HG03520 (cell line): ENCODE measurements at regions not wholly inside any gene's neighbourhood (a gene's known extent, or its start where the extent isn't known, plus 50 kb on each side); places are given as distances from the start of the nearest gene placed in this dataset.

Experiments used
- ATAC-seq: cut with Tn5 transposase; IDR thresholded peaks from one replicate; pipeline ENCODE4 v1.9.1; 2021; ENCODE audit warnings: mild to moderate bottlenecking, moderate library complexity; ENCODE audit not compliant: unreplicated experiment

GRCh38 chr10:10294184-10294880 is 723.3 kb upstream of the CELF2 start:
- ATAC-seq, result no peak

DNA sequence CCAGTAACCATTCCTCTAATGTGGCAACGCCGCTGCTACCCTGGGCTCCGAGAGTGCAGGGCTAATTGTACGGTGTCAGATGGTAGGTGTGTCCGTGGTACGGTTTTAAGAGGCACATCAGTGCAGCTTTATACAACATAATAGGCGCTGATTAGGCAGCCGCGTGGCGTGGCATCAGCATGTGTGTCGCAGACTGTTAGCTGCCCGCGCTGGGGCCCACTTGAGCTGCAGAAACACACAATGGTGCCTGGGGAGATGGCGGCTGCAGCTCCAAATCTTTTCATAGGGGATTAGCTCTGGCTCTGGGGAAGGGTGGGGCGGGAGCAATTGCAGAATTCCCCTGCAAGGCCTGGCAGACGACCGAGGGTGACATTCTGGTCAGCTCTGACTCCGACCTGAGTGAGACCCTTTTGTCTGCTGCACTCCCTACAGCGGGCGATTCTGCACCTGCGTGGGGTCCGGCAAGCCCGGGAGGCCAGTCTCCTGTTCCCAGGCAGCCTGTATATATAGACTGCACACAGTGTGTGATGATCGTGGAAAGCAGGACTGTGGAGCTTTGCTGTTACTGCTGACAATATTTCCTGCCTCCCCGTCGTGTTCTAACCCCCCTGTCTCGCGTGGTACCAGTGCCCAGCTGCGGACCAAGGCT is 722.7 kb upstream of the CELF2 start:
- ATAC-seq, result no peak

DNA sequence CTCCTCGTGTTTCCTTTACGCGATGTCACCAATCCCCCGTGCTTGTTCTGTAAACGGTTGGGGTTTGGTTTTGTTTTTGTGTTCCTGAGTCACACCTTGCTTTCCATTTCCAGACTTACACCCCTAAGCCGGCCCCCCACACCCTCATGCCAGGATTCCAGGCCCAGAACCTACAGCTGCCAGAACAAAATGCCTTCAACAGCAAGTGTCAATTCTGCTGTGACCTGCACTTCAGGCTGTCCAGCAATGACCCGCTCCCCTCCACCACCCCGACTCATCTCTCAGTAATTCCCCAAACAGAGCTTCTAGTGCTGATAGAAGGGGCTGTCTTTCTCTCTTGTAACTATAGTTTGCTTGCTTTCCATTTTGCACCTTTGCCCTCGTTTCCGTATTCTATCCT is 722.1 kb upstream of the CELF2 start:
- no peak for ATAC-seq

DNA sequence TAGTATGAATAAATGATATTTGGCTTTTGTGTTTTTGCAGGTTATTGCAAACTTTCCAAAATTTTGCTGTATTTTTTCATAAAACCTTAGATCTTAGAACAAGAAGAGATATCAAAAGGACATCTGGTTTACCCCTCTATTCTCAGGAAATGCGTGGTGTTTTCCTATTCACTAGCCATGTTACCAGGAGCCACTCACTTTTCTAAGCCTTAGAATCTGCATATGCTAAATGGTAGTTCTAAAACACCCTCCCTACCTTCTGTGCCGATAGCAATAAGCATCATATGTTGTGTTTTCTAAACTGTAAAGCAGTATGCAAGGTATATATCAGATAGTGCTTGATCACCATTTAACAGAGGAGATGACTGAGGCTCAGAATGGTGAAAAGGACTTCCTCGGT is 715.0 kb upstream of the CELF2 start:
- no peak for ATAC-seq

GRCh38 chr10:10307036-10307435 is 710.6 kb upstream of the CELF2 start:
- no peak for ATAC-seq

DNA sequence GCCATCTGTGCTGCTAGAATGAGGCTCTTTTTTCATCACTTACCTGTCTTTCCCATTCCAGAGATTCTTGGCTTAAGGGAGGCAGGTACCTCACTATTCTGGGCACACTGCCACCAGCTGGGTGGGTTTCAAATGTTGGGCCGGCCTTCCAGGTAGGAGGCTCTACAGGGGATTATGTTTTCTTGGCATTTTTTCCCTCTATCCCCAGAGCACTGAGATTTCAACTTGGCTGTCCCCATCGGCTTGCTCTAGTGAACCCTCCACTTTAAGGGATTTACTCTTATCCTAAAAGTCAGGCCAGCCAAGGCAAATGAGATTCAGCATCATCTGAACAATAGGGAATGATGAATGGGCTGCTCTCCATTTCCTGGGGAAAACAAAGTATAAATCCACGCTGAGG is 710.1 kb upstream of the CELF2 start:
- no peak for ATAC-seq

DNA sequence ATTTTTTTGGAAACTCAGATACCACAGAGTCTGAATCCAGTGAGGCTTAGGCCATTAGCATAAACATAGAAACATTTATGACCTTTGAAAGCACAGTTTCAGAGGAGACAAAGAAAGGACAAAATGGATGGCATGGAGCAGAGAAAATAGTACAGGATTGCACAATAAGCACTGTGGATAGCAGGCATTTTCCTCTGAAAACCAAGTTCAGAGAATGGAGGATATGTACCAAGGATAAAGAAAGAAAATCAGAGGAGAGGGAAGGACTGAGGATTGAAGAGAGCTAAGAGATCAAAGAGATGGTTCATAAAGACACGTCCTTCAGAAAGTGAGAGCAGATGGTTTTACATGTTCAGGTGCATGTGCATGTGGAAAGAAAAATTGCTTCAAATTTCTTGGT is 707.2 kb upstream of the CELF2 start:
- no peak for ATAC-seq

DNA sequence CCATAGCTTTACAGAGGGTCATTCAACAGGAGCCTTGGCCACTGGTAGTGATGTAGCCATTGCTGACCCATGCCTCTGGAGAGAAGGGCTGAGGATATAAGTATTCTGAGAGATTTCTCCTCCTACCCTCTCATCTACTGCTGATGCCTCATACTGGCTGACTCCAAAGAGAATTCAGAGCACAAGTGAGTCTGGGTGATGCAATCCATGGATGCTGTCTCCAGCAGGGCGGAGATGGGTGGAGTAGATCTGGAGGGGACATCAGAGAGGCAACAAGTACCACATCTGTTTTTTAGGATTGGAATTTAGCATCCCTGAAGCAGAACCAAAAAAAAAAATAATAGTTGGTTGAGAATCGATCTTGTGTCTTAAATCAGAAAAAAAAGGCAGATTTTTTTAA is 705.7 kb upstream of the CELF2 start:
- no peak for ATAC-seq

- ATAC-seq, result no peak
These were observed 704.4 kb upstream of the CELF2 start for GRCh38 chr10:10313149-10313835.

GRCh38 chr10:10314626-10315025 is 703.0 kb upstream of the CELF2 start:
- ATAC-seq, result no peak

GRCh38 chr10:10315989-10316388 is 701.7 kb upstream of the CELF2 start:
- no peak for ATAC-seq

- no peak for ATAC-seq
These were observed 700.5 kb upstream of the CELF2 start for GRCh38 chr10:10317151-10317550.

DNA sequence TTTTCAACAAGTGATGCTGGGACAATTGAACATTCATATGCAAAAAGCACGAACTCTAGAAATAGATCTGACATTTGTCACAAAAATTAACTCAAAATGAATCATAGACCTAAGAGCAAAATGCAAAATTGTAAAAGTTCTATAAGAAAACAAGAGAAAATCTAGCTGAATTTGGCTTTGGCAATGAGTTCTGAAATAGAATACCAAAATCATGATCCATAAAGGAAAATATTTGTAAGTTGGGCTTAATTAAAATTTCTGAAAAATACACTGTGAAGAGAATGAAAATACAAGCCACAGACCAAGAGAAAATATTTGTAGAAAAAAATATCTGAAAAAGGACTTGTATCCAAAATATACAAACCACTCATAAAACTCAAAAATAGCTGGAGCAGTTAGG is 698.8 kb upstream of the CELF2 start:
- no peak for ATAC-seq

- ATAC-seq, result no peak
These were observed 696.7 kb upstream of the CELF2 start for GRCh38 chr10:10320956-10321355.

- no peak for ATAC-seq
These were observed 691.6 kb upstream of the CELF2 start for GRCh38 chr10:10326116-10326515.

GRCh38 chr10:10327934-10328333 is 689.7 kb upstream of the CELF2 start:
- ATAC-seq, result no peak

- no peak for ATAC-seq
These were observed 687.3 kb upstream of the CELF2 start for GRCh38 chr10:10330418-10330817.

DNA sequence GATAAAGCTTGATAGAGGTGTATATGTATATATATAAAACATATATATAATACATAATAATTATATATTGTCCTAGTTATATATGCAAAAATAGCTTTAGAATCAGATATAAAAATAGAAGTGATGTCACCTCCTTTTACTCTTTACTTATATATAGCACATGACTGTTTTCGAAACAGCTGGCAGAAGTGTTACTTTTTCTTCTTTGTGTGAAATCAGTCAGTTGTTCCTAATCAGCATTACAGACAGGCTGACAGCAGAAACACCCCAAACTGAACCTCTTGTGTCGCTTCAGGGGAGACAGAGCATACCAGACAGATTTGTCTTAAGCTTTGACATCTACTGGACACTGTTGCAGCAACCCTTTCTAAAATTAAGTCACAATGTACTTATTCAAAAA is 684.9 kb upstream of the CELF2 start:
- ATAC-seq, result no peak

GRCh38 chr10:10333622-10334021 is 684.0 kb upstream of the CELF2 start:
- no peak for ATAC-seq

GRCh38 chr10:10338339-10338738 is 679.3 kb upstream of the CELF2 start:
- ATAC-seq, result no peak

- ATAC-seq, result no peak
These were observed 671.1 kb upstream of the CELF2 start for GRCh38 chr10:10346390-10347150.

DNA sequence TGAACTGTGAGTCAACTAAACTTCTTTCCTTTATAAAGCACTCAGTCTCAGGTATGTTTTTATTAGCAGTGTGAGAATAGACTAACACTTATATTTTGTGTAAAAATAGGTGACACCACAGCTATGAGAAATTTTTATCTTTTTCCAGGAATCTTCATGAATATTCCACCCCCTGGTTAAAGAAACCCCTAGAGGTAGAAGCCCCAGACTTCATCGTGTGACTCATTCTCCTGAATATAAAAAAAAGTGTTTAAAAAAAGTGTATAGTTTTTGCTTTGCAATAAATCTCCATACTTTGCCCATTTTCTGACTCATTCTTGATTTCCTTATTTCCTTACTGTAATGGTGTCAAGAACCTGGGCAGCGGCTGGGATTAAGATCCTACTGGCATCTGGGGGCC is 667.6 kb upstream of the CELF2 start:
- ATAC-seq, result no peak
